Nephron (organoid): ENCODE measurements at regions not wholly inside any gene's neighbourhood (a gene's known extent, or its start where the extent isn't known, plus 50 kb on each side); places are given as distances from the start of the nearest gene placed in this dataset.

ENCODE experiments used
- H3K27ac Mint-ChIP-seq, 3 experiments: 2 replicates each; pipeline ENCODE4 v1.8.0; 2020; ENCODE audit warnings: mixed read lengths in 3 of 3, mild to moderate bottlenecking in 2 of 3, moderate library complexity in 1 of 3
- H3K27me3 Mint-ChIP-seq: 2 replicates; pipeline ENCODE4 v1.8.0; 2021; ENCODE audit warnings: low read depth, mild to moderate bottlenecking, moderate library complexity, mixed read lengths
- H3K36me3 Mint-ChIP-seq: 2 replicates; pipeline ENCODE4 v1.8.0; 2020; ENCODE audit warnings: low read depth, mixed read lengths
- H3K4me1 Mint-ChIP-seq: 2 replicates; pipeline ENCODE4 v1.8.0; 2020; ENCODE audit warnings: mixed read lengths
- H3K4me3 Mint-ChIP-seq, 3 experiments: 2 replicates each; pipeline ENCODE4 v1.8.0; 2020; ENCODE audit warnings: mild to moderate bottlenecking in 3 of 3, mixed read lengths in 3 of 3, moderate library complexity in 2 of 3
- H3K9me3 Mint-ChIP-seq: 2 replicates; pipeline ENCODE4 v1.8.0; 2020; ENCODE audit warnings: mixed read lengths
- TF ChIP-seq, protein P1 (sequence below), 3 experiments: fragments of 200-600 bp; sonication (generic); IDR thresholded peaks; one replicate each; pipeline ENCODE4 v1.5.0; 2021; ENCODE audit warnings: antibody characterized with exemption in 3 of 3; ENCODE audit not compliant: unreplicated experiment in 3 of 3

DNA sequence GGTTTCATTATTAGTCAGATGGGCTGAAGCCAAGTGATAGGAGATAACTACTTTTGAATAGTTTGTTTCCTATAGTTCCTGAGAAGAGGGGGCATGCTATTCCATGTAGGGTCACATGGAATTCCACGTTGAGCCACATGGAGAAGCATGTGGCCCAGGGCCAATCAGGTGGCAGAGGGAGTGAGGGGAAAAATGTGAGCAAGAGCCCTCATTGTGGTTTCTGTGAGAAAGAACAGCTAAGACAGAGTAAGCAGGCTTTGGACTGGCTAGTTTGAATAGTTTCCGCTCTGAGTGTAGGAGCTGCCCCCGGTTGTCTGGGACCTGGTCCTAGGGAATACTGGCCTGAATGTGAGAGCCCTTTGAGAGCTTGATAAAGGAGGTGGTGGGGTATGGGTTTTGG lies 69.9 kb upstream of the CNTNAP4 start:
- TF ChIP-seq, protein P1, sequence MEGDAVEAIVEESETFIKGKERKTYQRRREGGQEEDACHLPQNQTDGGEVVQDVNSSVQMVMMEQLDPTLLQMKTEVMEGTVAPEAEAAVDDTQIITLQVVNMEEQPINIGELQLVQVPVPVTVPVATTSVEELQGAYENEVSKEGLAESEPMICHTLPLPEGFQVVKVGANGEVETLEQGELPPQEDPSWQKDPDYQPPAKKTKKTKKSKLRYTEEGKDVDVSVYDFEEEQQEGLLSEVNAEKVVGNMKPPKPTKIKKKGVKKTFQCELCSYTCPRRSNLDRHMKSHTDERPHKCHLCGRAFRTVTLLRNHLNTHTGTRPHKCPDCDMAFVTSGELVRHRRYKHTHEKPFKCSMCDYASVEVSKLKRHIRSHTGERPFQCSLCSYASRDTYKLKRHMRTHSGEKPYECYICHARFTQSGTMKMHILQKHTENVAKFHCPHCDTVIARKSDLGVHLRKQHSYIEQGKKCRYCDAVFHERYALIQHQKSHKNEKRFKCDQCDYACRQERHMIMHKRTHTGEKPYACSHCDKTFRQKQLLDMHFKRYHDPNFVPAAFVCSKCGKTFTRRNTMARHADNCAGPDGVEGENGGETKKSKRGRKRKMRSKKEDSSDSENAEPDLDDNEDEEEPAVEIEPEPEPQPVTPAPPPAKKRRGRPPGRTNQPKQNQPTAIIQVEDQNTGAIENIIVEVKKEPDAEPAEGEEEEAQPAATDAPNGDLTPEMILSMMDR (IDR thresholded peaks at IDR 0.05; ENCODE audit: unreplicated experiment in 3 of 3) = no peak
- no peak overlapping the region for H3K27ac Mint-ChIP-seq
- H3K27me3 Mint-ChIP-seq = peaks cover 12% of the 10 kb centered on the region
- peaks cover 8% of the 10 kb centered on the region for H3K9me3 Mint-ChIP-seq
- peaks cover 12% of the 10 kb centered on the region for H3K4me1 Mint-ChIP-seq
- no peak overlapping the region for H3K4me3 Mint-ChIP-seq
- no peaks in the 10 kb centered on the region for H3K36me3 Mint-ChIP-seq

DNA sequence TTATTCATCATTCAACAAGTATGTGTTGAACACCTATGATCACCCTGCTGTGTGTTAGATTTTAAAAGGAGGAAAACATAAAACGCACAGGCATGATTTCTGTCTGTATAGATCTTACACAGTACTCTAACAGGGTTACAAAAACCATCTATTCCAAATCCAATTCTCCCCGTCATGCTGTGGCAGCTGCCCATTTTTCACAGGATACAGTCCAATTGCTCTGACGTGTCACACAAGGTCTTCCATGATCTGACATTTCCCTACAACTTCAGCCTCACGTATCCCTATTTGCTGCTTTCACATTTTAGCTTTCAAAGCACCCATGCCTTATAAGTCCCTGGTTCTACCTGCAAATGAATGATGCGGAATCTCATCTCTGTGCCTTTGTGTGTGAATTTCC lies 67.0 kb upstream of the CNTNAP4 start:
- H3K27ac Mint-ChIP-seq = no peak overlapping the region
- no peak overlapping the region for H3K4me3 Mint-ChIP-seq
- H3K36me3 Mint-ChIP-seq = no peaks in the 10 kb centered on the region
- H3K4me1 Mint-ChIP-seq = peaks cover 12% of the 10 kb centered on the region
- H3K9me3 Mint-ChIP-seq = peaks cover 12% of the 10 kb centered on the region
- TF ChIP-seq, protein P1 (IDR thresholded peaks at IDR 0.05; ENCODE audit: unreplicated experiment in 3 of 3) = no peak
- peaks cover 4% of the 10 kb centered on the region for H3K27me3 Mint-ChIP-seq

DNA sequence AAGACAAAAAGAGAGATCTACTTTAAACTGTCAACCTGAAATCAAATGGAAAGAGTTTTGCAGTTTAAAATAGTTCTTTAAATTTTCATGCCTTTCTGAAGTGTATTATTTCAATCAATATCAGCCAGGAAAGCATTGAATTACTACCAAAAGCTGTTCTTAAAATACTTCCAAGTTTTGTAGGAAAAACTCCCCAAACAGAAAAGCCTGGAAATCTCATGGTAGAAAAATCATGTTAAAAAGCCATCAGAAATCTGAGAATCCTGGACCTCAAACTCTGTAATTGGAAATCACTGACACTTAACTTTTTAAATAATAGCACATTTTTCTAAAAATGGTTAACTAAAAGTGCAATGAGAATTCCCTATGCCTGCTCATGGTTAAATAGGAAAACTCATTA lies 63.3 kb upstream of the CNTNAP4 start:
- no peaks in the 10 kb centered on the region for H3K27me3 Mint-ChIP-seq
- peaks cover 7% of the 10 kb centered on the region for H3K4me1 Mint-ChIP-seq
- H3K27ac Mint-ChIP-seq = no peak overlapping the region
- no peaks in the 10 kb centered on the region for H3K36me3 Mint-ChIP-seq
- TF ChIP-seq, protein P1 (IDR thresholded peaks at IDR 0.05; ENCODE audit: unreplicated experiment in 3 of 3) = no peak
- no peak overlapping the region for H3K4me3 Mint-ChIP-seq
- H3K9me3 Mint-ChIP-seq = peaks cover 12% of the 10 kb centered on the region

DNA sequence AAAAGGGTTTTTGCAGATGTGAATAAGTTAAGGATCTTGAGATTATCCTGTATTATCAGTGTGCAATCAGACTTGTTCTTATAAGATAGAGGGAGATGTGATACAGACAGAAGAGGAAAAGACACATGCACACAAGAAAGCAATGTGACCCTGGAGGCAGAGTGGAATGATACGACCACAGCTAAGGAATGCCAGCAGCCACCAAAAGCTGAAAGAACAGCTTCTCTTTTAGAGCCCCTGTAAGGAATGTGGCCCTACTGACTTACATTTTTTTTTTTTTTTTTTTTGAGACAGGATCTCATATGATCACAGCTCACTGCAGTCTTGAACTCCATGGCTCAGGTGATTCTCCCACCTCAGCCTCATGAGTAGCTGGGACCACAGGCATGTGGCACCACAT lies 62.3 kb upstream of the CNTNAP4 start:
- TF ChIP-seq, protein P1 (IDR thresholded peaks at IDR 0.05; ENCODE audit: unreplicated experiment in 3 of 3) = no peak
- Mint-ChIP-seq H3K4me1 (peaks cover 7% of the 10 kb centered on the region), H3K9me3 (peaks cover 12% of the 10 kb centered on the region), H3K27ac (no peak overlapping the region), H3K27me3 (no peaks in the 10 kb centered on the region), H3K36me3 (no peaks in the 10 kb centered on the region), H3K4me3 (no peak overlapping the region)

DNA sequence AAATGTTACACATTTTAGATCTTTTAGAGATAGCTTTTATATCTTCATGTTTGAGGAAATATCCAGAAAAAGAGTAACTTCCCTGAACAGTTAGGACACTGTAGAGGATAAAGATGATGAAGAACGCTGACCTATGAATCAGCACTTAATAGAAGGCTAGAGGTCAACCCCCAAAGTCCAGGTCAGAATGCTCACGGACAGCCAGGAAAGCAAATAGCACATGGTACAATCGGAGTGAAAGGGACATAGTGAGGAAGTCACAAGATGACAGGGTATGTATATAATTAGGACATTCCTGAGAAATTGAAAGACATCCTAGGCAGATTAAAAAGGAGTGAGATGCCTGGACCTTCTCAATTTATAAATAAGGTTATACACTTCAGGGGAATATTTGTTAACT lies 55.1 kb upstream of the CNTNAP4 start:
- Mint-ChIP-seq H3K27me3 (no peaks in the 10 kb centered on the region), H3K36me3 (no peaks in the 10 kb centered on the region)

DNA sequence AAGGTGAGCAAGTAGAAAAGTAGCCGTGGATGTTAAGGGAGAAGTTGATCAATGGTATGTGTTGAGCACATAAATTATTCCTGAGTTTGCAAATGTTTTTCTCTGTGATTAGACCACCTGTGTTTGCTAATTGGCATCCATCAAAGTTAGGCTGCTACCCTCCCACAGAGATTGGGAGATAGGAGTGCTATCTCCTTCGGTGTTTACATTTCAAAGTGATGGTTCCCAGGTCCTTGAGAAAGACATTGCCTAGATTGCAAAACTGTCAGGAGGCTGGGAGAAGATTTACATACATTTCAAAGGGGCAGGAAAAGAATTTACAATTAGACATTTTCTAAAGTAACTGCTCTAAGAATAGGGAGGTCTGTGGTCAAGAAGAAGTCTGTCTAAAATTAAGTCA lies 54.3 kb upstream of the CNTNAP4 start:
- H3K27me3 Mint-ChIP-seq = no peaks in the 10 kb centered on the region
- H3K27ac Mint-ChIP-seq = no peak overlapping the region
- TF ChIP-seq, protein P1 (IDR thresholded peaks at IDR 0.05; ENCODE audit: unreplicated experiment in 3 of 3) = no peak
- H3K9me3 Mint-ChIP-seq = peaks cover 2% of the 10 kb centered on the region
- H3K4me3 Mint-ChIP-seq = no peak overlapping the region
- H3K36me3 Mint-ChIP-seq = no peaks in the 10 kb centered on the region
- H3K4me1 Mint-ChIP-seq = peaks cover 10% of the 10 kb centered on the region

More for the DNA sequence above, 55.1 kb upstream of the CNTNAP4 start:
- TF ChIP-seq, protein P1 (IDR thresholded peaks at IDR 0.05; ENCODE audit: unreplicated experiment in 3 of 3) = no peak
- H3K4me3 Mint-ChIP-seq = no peak overlapping the region
- H3K27ac Mint-ChIP-seq = no peak overlapping the region
- H3K4me1 Mint-ChIP-seq = peaks cover 10% of the 10 kb centered on the region
- H3K9me3 Mint-ChIP-seq = no peaks in the 10 kb centered on the region
